Neural progenitor cell (in vitro differentiated cells): ENCODE measurements at regions not wholly inside any gene's neighbourhood (a gene's known extent, or its start where the extent isn't known, plus 50 kb on each side); places are given as distances from the start of the nearest gene placed in this dataset.

Experiments used
- EZH2 ChIP-seq: fragments of 200-600 bp; sonication (generic); IDR thresholded peaks from 2 replicates; pipeline ENCODE4 v1.6.1; 2017; ENCODE audit warnings: antibody characterized with exemption, mild to moderate bottlenecking, moderate library complexity
- EZH2phosphoT487 ChIP-seq: fragments of 200-600 bp; sonication (generic); IDR thresholded peaks from 2 replicates; pipeline ENCODE4 v1.6.1; 2017; ENCODE audit warnings: antibody characterized with exemption
- TF ChIP-seq, protein P1 (sequence below): fragments of 200-600 bp; sonication (generic); IDR thresholded peaks from 2 replicates; pipeline ENCODE4 v1.5.1; 2017; ENCODE audit warnings: antibody characterized with exemption, mild to moderate bottlenecking

DNA sequence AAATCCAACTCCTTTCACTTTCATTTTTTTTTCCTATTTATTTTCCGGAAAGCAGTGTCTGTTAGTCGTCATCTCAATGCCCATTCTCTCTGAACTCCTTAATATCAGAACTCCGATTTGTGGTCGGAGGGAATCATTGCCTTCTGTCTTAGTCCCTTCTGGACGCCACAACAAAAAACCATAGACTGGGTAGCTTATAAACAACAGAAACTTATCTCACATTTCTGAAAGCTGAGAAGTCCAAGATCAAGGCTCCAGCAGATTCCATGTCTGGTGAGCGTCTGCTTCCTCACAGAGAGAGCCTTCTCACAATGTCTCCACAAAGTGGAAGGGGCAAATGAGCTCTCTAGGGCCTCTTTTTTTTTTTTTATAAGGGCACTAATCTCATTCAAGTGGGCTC, 296.6 kb upstream of the CDH11 start:
- TF ChIP-seq, protein P1, sequence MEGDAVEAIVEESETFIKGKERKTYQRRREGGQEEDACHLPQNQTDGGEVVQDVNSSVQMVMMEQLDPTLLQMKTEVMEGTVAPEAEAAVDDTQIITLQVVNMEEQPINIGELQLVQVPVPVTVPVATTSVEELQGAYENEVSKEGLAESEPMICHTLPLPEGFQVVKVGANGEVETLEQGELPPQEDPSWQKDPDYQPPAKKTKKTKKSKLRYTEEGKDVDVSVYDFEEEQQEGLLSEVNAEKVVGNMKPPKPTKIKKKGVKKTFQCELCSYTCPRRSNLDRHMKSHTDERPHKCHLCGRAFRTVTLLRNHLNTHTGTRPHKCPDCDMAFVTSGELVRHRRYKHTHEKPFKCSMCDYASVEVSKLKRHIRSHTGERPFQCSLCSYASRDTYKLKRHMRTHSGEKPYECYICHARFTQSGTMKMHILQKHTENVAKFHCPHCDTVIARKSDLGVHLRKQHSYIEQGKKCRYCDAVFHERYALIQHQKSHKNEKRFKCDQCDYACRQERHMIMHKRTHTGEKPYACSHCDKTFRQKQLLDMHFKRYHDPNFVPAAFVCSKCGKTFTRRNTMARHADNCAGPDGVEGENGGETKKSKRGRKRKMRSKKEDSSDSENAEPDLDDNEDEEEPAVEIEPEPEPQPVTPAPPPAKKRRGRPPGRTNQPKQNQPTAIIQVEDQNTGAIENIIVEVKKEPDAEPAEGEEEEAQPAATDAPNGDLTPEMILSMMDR = no peak
- no peak for TF ChIP-seq EZH2
- TF ChIP-seq EZH2phosphoT487 = no peak
